Upper lobe of left lung (tissue), 4 donors: ENCODE measurements at regions not wholly inside any gene's neighbourhood (a gene's known extent, or its start where the extent isn't known, plus 50 kb on each side); places are given as distances from the start of the nearest gene placed in this dataset.

Source experiments
- CTCF ChIP-seq, 6 experiments: fragments of 450-650 bp in 4 of 6; fragments of 200-600 bp in 2 of 6; sonication (generic) in 2 of 6; IDR thresholded peaks; one replicate each; pipeline ENCODE4 v1.5.1; 2016 to 2019; ENCODE audit warnings: antibody characterized with exemption in 6 of 6
- EP300 ChIP-seq, 4 donors: sonication (generic); formaldehyde crosslinking; IDR thresholded peaks; one replicate each; pipeline ENCODE4 v1.5.1; 2017; ENCODE audit warnings: antibody characterized with exemption in 4 of 4, control low read depth in 2 of 4
- POLR2A ChIP-seq, 4 donors: fragments of 450-650 bp; IDR thresholded peaks; one replicate each; pipeline ENCODE4 v1.5.1; 2016 to 2017; ENCODE audit warnings: antibody characterized with exemption in 4 of 4, mild to moderate bottlenecking in 2 of 4
- POLR2AphosphoS5 ChIP-seq, 2 donors: sonication (generic); formaldehyde crosslinking; IDR thresholded peaks; one replicate each; pipeline ENCODE4 v1.5.1; 2017; ENCODE audit warnings: antibody characterized with exemption in 2 of 2

- TF ChIP-seq CTCF (IDR thresholded peaks at IDR 0.05) = no peak
- TF ChIP-seq POLR2A (IDR thresholded peaks at IDR 0.05) = no peak
- TF ChIP-seq EP300 (IDR thresholded peaks at IDR 0.05) = no peak
- TF ChIP-seq POLR2AphosphoS5 (IDR thresholded peaks at IDR 0.05) = no peak
These were observed 1027.2 kb upstream of the ACVR2A start for GRCh38 chr2:146817613-146818012.
